ENCODE measurements at regions not wholly inside any gene's neighbourhood (a gene's known extent, or its start where the extent isn't known, plus 50 kb on each side); places are given as distances from the start of the nearest gene placed in this dataset.

- TF ChIP-seq CTCF (IDR thresholded peaks at IDR 0.05; ENCODE audit: low read depth, low read length) (no peak), EZH2phosphoT487 (IDR thresholded peaks at IDR 0.05; ENCODE audit: low read depth) (no peak)
Observed at GRCh38 chr5:107058235-107058634, 612.5 kb downstream of the EFNA5 start.
